MCF 10A (cell line): ENCODE measurements at regions not wholly inside any gene's neighbourhood (a gene's known extent, or its start where the extent isn't known, plus 50 kb on each side); places are given as distances from the start of the nearest gene placed in this dataset.

Source experiments
- BruUV-seq: library from RNA; stranded (reverse); fragments of 400-500 nt; replicated peaks from 2 replicates; lab custom pipeline; 2021; lab: Mats Ljungman, UMichigan
- CTCF ChIA-PET: fragments of 300-600 bp; sonication (Branson Sonifier 250); formaldehyde crosslinking; extraction: SDS; loops from one replicate; lab custom pipeline; 2021; ENCODE audit warnings: antibody characterized with exemption, inconsistent platforms; lab: Yijun Ruan, JAX
- POLR2A ChIA-PET: fragments of 300-600, 350-650 bp; sonication (Branson Sonifier 250); formaldehyde crosslinking; extraction: SDS; loops from one replicate; lab custom pipeline; 2020; ENCODE audit warnings: antibody characterized with exemption, inconsistent platforms; lab: Yijun Ruan, JAX
- DNase-seq: peaks from one replicate; pipeline ENCODE4 v3.0.0-alpha.2; 2018; ENCODE audit not compliant: unreplicated experiment
- H3K27ac Mint-ChIP-seq: one replicate; pipeline ENCODE4 v1.8.0; 2022; ENCODE audit warnings: mild to moderate bottlenecking, low read depth, mixed read lengths; ENCODE audit not compliant: unreplicated experiment
- H3K27me3 Mint-ChIP-seq: one replicate; pipeline ENCODE4 v1.8.0; 2022; ENCODE audit warnings: mixed read lengths; ENCODE audit not compliant: insufficient read depth, unreplicated experiment
- H3K36me3 Mint-ChIP-seq: one replicate; pipeline ENCODE4 v1.8.0; 2022; ENCODE audit warnings: mild to moderate bottlenecking, moderate library complexity, mixed read lengths; ENCODE audit not compliant: insufficient read depth, unreplicated experiment
- H3K4me1 Mint-ChIP-seq: one replicate; pipeline ENCODE4 v1.8.0; 2022; ENCODE audit warnings: mixed read lengths; ENCODE audit not compliant: insufficient read depth, unreplicated experiment
- H3K4me3 Mint-ChIP-seq: one replicate; pipeline ENCODE4 v1.8.0; 2022; ENCODE audit warnings: mild to moderate bottlenecking, moderate library complexity, mixed read lengths; ENCODE audit not compliant: unreplicated experiment
- H3K9me3 Mint-ChIP-seq: one replicate; pipeline ENCODE4 v1.8.0; 2022; ENCODE audit warnings: mixed read lengths; ENCODE audit not compliant: unreplicated experiment
- CTCF ChIP-seq: fragments of 200-600 bp; IDR thresholded peaks from one replicate; pipeline ENCODE4 v1.8.0; 2022; ENCODE audit warnings: antibody characterized with exemption, mild to moderate bottlenecking; ENCODE audit not compliant: unreplicated experiment
- intact Hi-C: fragments of 100-400 bp; cut with micrococcal nuclease; formaldehyde crosslinking; loops from 2 replicates; pipeline ENCODE4 v1.14.1; 2022

GRCh38 chr15:70410371-70410985, 312.8 kb upstream of the TLE3 start:
- Mint-ChIP-seq H3K4me3 (no peak overlapping the region), H3K36me3 (no peaks in the 10 kb centered on the region), H3K27me3 (no peaks in the 10 kb centered on the region), H3K4me1 (peaks cover 9% of the 10 kb centered on the region), H3K9me3 (no peaks in the 10 kb centered on the region), H3K27ac (no peak overlapping the region)
- intact Hi-C loops = no loop called here
- POLR2A ChIA-PET = interaction anchor here (0.7 to 0.9 kb wide), 2 partner anchors 35 to 699 kb away, joined by 3 to 5 read pairs; no protein-coding TSS in a partner anchor
- peak; percentile 29 for DNase-seq
- no TSS peak for BruUV-seq
- no peak for TF ChIP-seq CTCF
- CTCF ChIA-PET = no interaction called here

GRCh38 chr15:70409388-70409787, 311.7 kb upstream of the TLE3 start:
- TF ChIP-seq CTCF = no peak
- Mint-ChIP-seq H3K27ac (no peak overlapping the region), H3K27me3 (no peaks in the 10 kb centered on the region), H3K4me3 (no peak overlapping the region), H3K36me3 (no peaks in the 10 kb centered on the region), H3K4me1 (peaks cover 9% of the 10 kb centered on the region), H3K9me3 (no peaks in the 10 kb centered on the region)
- no peak for DNase-seq
- BruUV-seq = no TSS peak
- CTCF ChIA-PET = interaction anchor here (0.6 kb wide), 1 partner anchor 241 kb away, joined by 3 read pairs; no protein-coding TSS in a partner anchor
- POLR2A ChIA-PET = no interaction called here
- intact Hi-C loops = no loop called here

- TF ChIP-seq CTCF = no peak
- no peak overlapping the region for H3K27ac Mint-ChIP-seq
- no peaks in the 10 kb centered on the region for H3K36me3 Mint-ChIP-seq
- H3K4me3 Mint-ChIP-seq = no peak overlapping the region
- intact Hi-C loops = no loop called here
- no TSS peak for BruUV-seq
- H3K9me3 Mint-ChIP-seq = no peaks in the 10 kb centered on the region
- CTCF ChIA-PET = no interaction called here
- H3K4me1 Mint-ChIP-seq = peaks cover 9% of the 10 kb centered on the region
- POLR2A ChIA-PET = no interaction called here
- no peak for DNase-seq
- H3K27me3 Mint-ChIP-seq = peaks cover 1% of the 10 kb centered on the region
These were observed 310.2 kb upstream of the TLE3 start for GRCh38 chr15:70407955-70408354.

- intact Hi-C loops = no loop called here
- no peak for DNase-seq
- Mint-ChIP-seq H3K27ac (no peak overlapping the region), H3K27me3 (peaks cover 8% of the 10 kb centered on the region), H3K4me3 (no peak overlapping the region), H3K36me3 (no peaks in the 10 kb centered on the region), H3K4me1 (peaks cover 9% of the 10 kb centered on the region), H3K9me3 (no peaks in the 10 kb centered on the region)
- no TSS peak for BruUV-seq
- ChIA-PET CTCF (no interaction called here), POLR2A (no interaction called here)
- TF ChIP-seq CTCF = no peak
These were observed 309.6 kb upstream of the TLE3 start for GRCh38 chr15:70407336-70407670.
